HCT116 (cell line): ENCODE measurements at regions not wholly inside any gene's neighbourhood (a gene's known extent, or its start where the extent isn't known, plus 50 kb on each side); places are given as distances from the start of the nearest gene placed in this dataset.

Source experiments
- ATAC-seq: fragments of 200-7000 bp; cut with Tn5 transposase; 2 replicates; pipeline ENCODE4 v1.9.1; 2020; ENCODE audit warnings: mild to moderate bottlenecking, moderate library complexity
- BruUV-seq: library from RNA; stranded (reverse); fragments of 400-500 nt; replicated peaks from 2 replicates; lab custom pipeline; 2021; lab: Mats Ljungman, UMichigan
- CTCF ChIA-PET: fragments of 300-600 bp; sonication (Branson Sonifier 250); formaldehyde crosslinking; loops from one replicate; lab custom pipeline; 2021; ENCODE audit warnings: antibody characterized with exemption; lab: Charles Lee
- POLR2A ChIA-PET: fragments of 300-600, 350-600 bp; sonication (Branson Sonifier 250); formaldehyde crosslinking; loops from one replicate; lab custom pipeline; 2021; ENCODE audit warnings: antibody characterized with exemption; lab: Charles Lee
- RAD21 ChIA-PET, 2 experiments: fragments of 300-600 bp; sonication (Branson Sonifier 250); formaldehyde crosslinking; loops; one replicate each; lab custom pipeline; 2023; ENCODE audit warnings: low total read pairs in 2 of 2; ENCODE audit not compliant: uncharacterized antibody in 2 of 2, unreplicated experiment in 2 of 2, low non-redundant PET in 1 of 2; lab: Charles Lee
- DNase-seq: peaks from one replicate; pipeline ENCODE4 v3.0.0-alpha.2; 2010; ENCODE audit warnings: low read depth, low spot score
- H2AFZ ChIP-seq: fragments of 200-600 bp; shearing (Covaris generic), sonication (generic); 2 replicates; pipeline ENCODE4 v1.6.1; 2017; ENCODE audit warnings: low read depth, mixed run types, mixed read lengths, antibody characterized with exemption, low read length; ENCODE audit not compliant: poor library complexity, severe bottlenecking
- H3K27ac ChIP-seq: 2 replicates; pipeline ENCODE4 v1.5.1; 2012; ENCODE audit warnings: low read depth, low read length
- H3K27me3 ChIP-seq: fragments of 200-600 bp; sonication (generic); 2 replicates; pipeline ENCODE4 v1.6.1; 2016; ENCODE audit warnings: mixed run types, low read length, mixed read lengths; ENCODE audit not compliant: insufficient read depth
- H3K36me3 ChIP-seq, 2 experiments: fragments of 200-500 bp in 1 of 2; fragments of 200-600 bp in 1 of 2; sonication (Bioruptor generic) in 1 of 2; sonication (generic) in 1 of 2; 2 replicates each; pipeline versions ENCODE4 v1.5.1 to v1.6.1; 2014 to 2016; ENCODE audit warnings: low read length in 2 of 2, inconsistent platforms in 1 of 2, mixed read lengths in 1 of 2, mixed run types in 1 of 2; ENCODE audit not compliant: insufficient read depth in 2 of 2, control insufficient read depth in 1 of 2
- H3K4me1 ChIP-seq, 2 experiments: fragments of 200-600 bp in 1 of 2; sonication (generic) in 1 of 2; 2 replicates each; pipeline versions ENCODE4 v1.5.1 to v1.6.1; 2012 to 2017; ENCODE audit warnings: low read length in 2 of 2, inconsistent platforms in 1 of 2, mild to moderate bottlenecking in 1 of 2, mixed read lengths in 1 of 2, mixed run types in 1 of 2, moderate library complexity in 1 of 2; ENCODE audit not compliant: insufficient read depth in 2 of 2, control insufficient read depth in 1 of 2
- H3K4me2 ChIP-seq: fragments of 200-600 bp; sonication (generic); 2 replicates; pipeline ENCODE4 v1.6.1; 2017; ENCODE audit warnings: mixed run types, low read length, mixed read lengths
- H3K4me3 ChIP-seq, 2 experiments: fragments of 200-600 bp in 1 of 2; sonication (generic) in 1 of 2; replicated peaks in 1 of 2; 2 replicates each; pipeline ENCODE4 v1.5.1; 2011 to 2016; ENCODE audit warnings: low read length in 2 of 2, control low read depth in 1 of 2, low read depth in 1 of 2, mild to moderate bottlenecking in 1 of 2, mixed read lengths in 1 of 2, mixed run types in 1 of 2
- H3K79me2 ChIP-seq: fragments of 200-600 bp; sonication (generic); 2 replicates; pipeline ENCODE4 v1.6.1; 2017; ENCODE audit warnings: mild to moderate bottlenecking, mixed run types, low read length, moderate library complexity, mixed read lengths; ENCODE audit not compliant: insufficient read depth
- H3K9ac ChIP-seq: fragments of 200-600 bp; sonication (generic); 2 replicates; pipeline ENCODE4 v1.6.1; 2016; ENCODE audit warnings: low read length, mixed read lengths
- H3K9me2 ChIP-seq: fragments of 200-600 bp; sonication (generic), shearing (Covaris generic); 2 replicates; pipeline ENCODE4 v1.6.1; 2017; ENCODE audit warnings: mixed run types, mild to moderate bottlenecking, moderate library complexity; ENCODE audit not compliant: insufficient read depth
- H3K9me3 ChIP-seq, 2 experiments: fragments of 200-500 bp in 1 of 2; fragments of 200-600 bp in 1 of 2; sonication (Bioruptor generic) in 1 of 2; sonication (generic) in 1 of 2; 2 replicates each; pipeline ENCODE4 v1.6.1; 2014 to 2017; ENCODE audit warnings: low read length in 2 of 2, mixed read lengths in 2 of 2, inconsistent platforms in 1 of 2, low read depth in 1 of 2, mild to moderate bottlenecking in 1 of 2, mixed run types in 1 of 2, moderate library complexity in 1 of 2; ENCODE audit not compliant: control insufficient read depth in 1 of 2, insufficient read depth in 1 of 2
- H4K20me1 ChIP-seq: fragments of 200-600 bp; sonication (generic), shearing (Covaris generic); 2 replicates; pipeline ENCODE4 v1.6.1; 2017; ENCODE audit warnings: mixed run types, mild to moderate bottlenecking, moderate library complexity; ENCODE audit not compliant: insufficient read depth
- ATF3 ChIP-seq: IDR thresholded peaks from 2 replicates; pipeline ENCODE4 v1.6.1; 2012
- CBX3 ChIP-seq: IDR thresholded peaks from 2 replicates; pipeline ENCODE4 v1.6.1; 2012; ENCODE audit warnings: low read depth
- ELF1 ChIP-seq: IDR thresholded peaks from 2 replicates; pipeline ENCODE4 v1.6.1; 2012; ENCODE audit warnings: low read depth, borderline replicate concordance
- EZH2phosphoT487 ChIP-seq: fragments of 200-600 bp; IDR thresholded peaks from 2 replicates; pipeline ENCODE4 v1.6.1; 2018; ENCODE audit warnings: antibody characterized with exemption, borderline replicate concordance
- FOSL1 ChIP-seq: IDR thresholded peaks from 2 replicates; pipeline ENCODE4 v1.6.1; 2012; ENCODE audit warnings: low read depth
- JUND ChIP-seq: IDR thresholded peaks from 2 replicates; pipeline ENCODE4 v1.6.1; 2012
- MAX ChIP-seq: IDR thresholded peaks from 2 replicates; pipeline ENCODE4 v1.6.1; 2012
- POLR2AphosphoS5 ChIP-seq: IDR thresholded peaks from 2 replicates; pipeline ENCODE4 v1.6.1; 2011; ENCODE audit warnings: mild to moderate bottlenecking, low read depth, low read length, moderate library complexity
- SP1 ChIP-seq: IDR thresholded peaks from 2 replicates; pipeline ENCODE4 v1.6.1; 2012; ENCODE audit warnings: low read depth
- TCF7L2 ChIP-seq: IDR thresholded peaks from 2 replicates; pipeline ENCODE4 v1.7.0; 2011; ENCODE audit warnings: borderline replicate concordance, inconsistent platforms; ENCODE audit not compliant: insufficient read depth, insufficient read length; ENCODE audit errors: extremely low read depth
- YY1 ChIP-seq: IDR thresholded peaks from 2 replicates; pipeline ENCODE4 v1.6.1; 2011; ENCODE audit warnings: low read length, low read depth, moderate library complexity, mild to moderate bottlenecking; ENCODE audit not compliant: insufficient replicate concordance; ENCODE audit errors: extremely low read depth
- ZFX ChIP-seq: fragments of 450-650 bp; IDR thresholded peaks from 2 replicates; pipeline ENCODE4 v1.6.1; 2017
- intact Hi-C: fragments of 100-400 bp; cut with micrococcal nuclease; formaldehyde crosslinking; loops from 2 replicates; pipeline ENCODE4 v1.10.0; 2022
- TF ChIP-seq, protein P1 (sequence below), 3 experiments: fragments of 200-600 bp in 1 of 3; sonication (generic) in 1 of 3; IDR thresholded peaks in 2 of 3; conservative IDR thresholded peaks in 1 of 3; 2 replicates each; pipeline ENCODE4 v1.5.1; 2012 to 2017; ENCODE audit warnings: low read depth in 2 of 3, low read length in 2 of 3, antibody characterized with exemption in 1 of 3, borderline replicate concordance in 1 of 3, control low read depth in 1 of 3, mild to moderate bottlenecking in 1 of 3, mixed read lengths in 1 of 3, mixed run types in 1 of 3, moderate library complexity in 1 of 3; ENCODE audit not compliant: insufficient read depth in 1 of 3
- TF ChIP-seq, protein P2 (sequence below): IDR thresholded peaks from 2 replicates; pipeline ENCODE4 v1.6.1; 2011; ENCODE audit warnings: mild to moderate bottlenecking, low read length, moderate library complexity; ENCODE audit not compliant: insufficient replicate concordance; ENCODE audit errors: extremely low read depth

DNA sequence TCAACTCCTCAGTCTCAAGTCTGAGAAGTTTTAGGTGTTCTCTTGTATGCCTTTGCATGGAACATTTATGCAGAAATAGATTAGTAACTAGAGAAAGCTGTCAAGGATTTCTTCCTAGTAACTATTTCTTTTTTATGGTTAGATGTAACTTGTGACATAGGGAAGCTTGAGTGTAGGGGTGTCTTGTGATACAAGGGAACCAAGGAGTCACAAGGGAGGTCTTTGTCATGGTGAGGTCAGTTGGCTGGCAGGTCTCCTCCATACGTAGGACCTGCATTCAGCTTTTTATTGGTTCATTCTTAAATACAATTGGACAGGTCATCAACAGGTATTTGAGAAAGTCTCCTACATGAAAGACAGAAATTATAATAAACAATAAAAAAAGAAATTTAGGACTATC lies 394.0 kb upstream of the CCDC196 start:
- ChIA-PET RAD21 (no interaction called here), POLR2A (no interaction called here), CTCF (no interaction called here)
- H3K4me2 ChIP-seq = no peak overlapping the region
- no peak for ATAC-seq
- H3K27ac ChIP-seq = no peak overlapping the region
- no peak overlapping the region for H2AFZ ChIP-seq
- H3K79me2 ChIP-seq = no peaks in the 10 kb centered on the region
- DNase-seq = no peak
- H4K20me1 ChIP-seq = no peaks in the 10 kb centered on the region
- no TSS peak for BruUV-seq
- H3K9me2 ChIP-seq = no peaks in the 10 kb centered on the region
- no peak overlapping the region for H3K4me3 ChIP-seq
- peaks cover 0 to 3% of the 10 kb centered on the region in 2 experiments; a peak in 1 of 4 replicates for H3K4me1 ChIP-seq
- H3K9me3 ChIP-seq = no peaks in the 10 kb centered on the region
- TF ChIP-seq, protein P1, sequence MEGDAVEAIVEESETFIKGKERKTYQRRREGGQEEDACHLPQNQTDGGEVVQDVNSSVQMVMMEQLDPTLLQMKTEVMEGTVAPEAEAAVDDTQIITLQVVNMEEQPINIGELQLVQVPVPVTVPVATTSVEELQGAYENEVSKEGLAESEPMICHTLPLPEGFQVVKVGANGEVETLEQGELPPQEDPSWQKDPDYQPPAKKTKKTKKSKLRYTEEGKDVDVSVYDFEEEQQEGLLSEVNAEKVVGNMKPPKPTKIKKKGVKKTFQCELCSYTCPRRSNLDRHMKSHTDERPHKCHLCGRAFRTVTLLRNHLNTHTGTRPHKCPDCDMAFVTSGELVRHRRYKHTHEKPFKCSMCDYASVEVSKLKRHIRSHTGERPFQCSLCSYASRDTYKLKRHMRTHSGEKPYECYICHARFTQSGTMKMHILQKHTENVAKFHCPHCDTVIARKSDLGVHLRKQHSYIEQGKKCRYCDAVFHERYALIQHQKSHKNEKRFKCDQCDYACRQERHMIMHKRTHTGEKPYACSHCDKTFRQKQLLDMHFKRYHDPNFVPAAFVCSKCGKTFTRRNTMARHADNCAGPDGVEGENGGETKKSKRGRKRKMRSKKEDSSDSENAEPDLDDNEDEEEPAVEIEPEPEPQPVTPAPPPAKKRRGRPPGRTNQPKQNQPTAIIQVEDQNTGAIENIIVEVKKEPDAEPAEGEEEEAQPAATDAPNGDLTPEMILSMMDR (IDR thresholded peaks at IDR 0.05 in 2 of 3, conservative IDR thresholded peaks at IDR 0.05 in 1 of 3; ENCODE audit: borderline replicate concordance in 1 of 3, insufficient read depth in 1 of 3, low read depth in 2 of 3, low read length in 2 of 3) = no peak
- TF ChIP-seq CBX3 (no peak), EZH2phosphoT487 (no peak), SP1 (no peak), ZFX (no peak), FOSL1 (no peak)
- intact Hi-C loops = no loop called here
- H3K27me3 ChIP-seq = no peaks in the 10 kb centered on the region
- no peak overlapping the region for H3K9ac ChIP-seq
- H3K36me3 ChIP-seq = no peaks in the 10 kb centered on the region

- ChIA-PET RAD21 (interaction anchor here in 1 of 2 experiments (0.6 kb wide), 1 partner anchor 51 kb away, joined by 3 read pairs; no protein-coding TSS in a partner anchor), CTCF (no interaction called here), POLR2A (no interaction called here)
- H3K79me2 ChIP-seq = no peaks in the 10 kb centered on the region
- H3K27me3 ChIP-seq = no peaks in the 10 kb centered on the region
- H3K9me2 ChIP-seq = no peaks in the 10 kb centered on the region
- intact Hi-C loops = no loop called here
- no TSS peak for BruUV-seq
- H3K9me3 ChIP-seq = no peaks in the 10 kb centered on the region
- H3K36me3 ChIP-seq = no peaks in the 10 kb centered on the region
- ATAC-seq = no peak
- no peak overlapping the region for H3K4me2 ChIP-seq
- no peak overlapping the region for H3K27ac ChIP-seq
- no peak overlapping the region for H2AFZ ChIP-seq
- no peak for DNase-seq
- no peaks in the 10 kb centered on the region for H3K4me1 ChIP-seq
- H3K9ac ChIP-seq = no peak overlapping the region
- H3K4me3 ChIP-seq = no peak overlapping the region
- no peaks in the 10 kb centered on the region for H4K20me1 ChIP-seq
- no peak for TF ChIP-seq JUND
- TF ChIP-seq, protein P2, sequence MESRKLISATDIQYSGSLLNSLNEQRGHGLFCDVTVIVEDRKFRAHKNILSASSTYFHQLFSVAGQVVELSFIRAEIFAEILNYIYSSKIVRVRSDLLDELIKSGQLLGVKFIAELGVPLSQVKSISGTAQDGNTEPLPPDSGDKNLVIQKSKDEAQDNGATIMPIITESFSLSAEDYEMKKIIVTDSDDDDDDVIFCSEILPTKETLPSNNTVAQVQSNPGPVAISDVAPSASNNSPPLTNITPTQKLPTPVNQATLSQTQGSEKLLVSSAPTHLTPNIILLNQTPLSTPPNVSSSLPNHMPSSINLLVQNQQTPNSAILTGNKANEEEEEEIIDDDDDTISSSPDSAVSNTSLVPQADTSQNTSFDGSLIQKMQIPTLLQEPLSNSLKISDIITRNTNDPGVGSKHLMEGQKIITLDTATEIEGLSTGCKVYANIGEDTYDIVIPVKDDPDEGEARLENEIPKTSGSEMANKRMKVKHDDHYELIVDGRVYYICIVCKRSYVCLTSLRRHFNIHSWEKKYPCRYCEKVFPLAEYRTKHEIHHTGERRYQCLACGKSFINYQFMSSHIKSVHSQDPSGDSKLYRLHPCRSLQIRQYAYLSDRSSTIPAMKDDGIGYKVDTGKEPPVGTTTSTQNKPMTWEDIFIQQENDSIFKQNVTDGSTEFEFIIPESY = no peak
- TF ChIP-seq TCF7L2 = no peak
- TF ChIP-seq SP1 = no peak
- TF ChIP-seq POLR2AphosphoS5 = no peak
- TF ChIP-seq MAX = no peak
- TF ChIP-seq ELF1 = no peak
- no peak for TF ChIP-seq ATF3
- no peak for TF ChIP-seq ZFX
- no peak for TF ChIP-seq FOSL1
- no peak for TF ChIP-seq YY1
Observed at GRCh38 chr14:66092748-66093147, 393.4 kb upstream of the CCDC196 start.
